Endothelial cell of umbilical vein (primary cell): ENCODE measurements at regions not wholly inside any gene's neighbourhood (a gene's known extent, or its start where the extent isn't known, plus 50 kb on each side); places are given as distances from the start of the nearest gene placed in this dataset.

Source experiments
- BruUV-seq: library from RNA; stranded (reverse); fragments of 400-500 nt; replicated peaks from 2 replicates; lab custom pipeline; 2021; lab: Mats Ljungman, UMichigan
- CTCF ChIA-PET: fragments of 300-600, 350-600 bp; sonication (Branson Sonifier 250); formaldehyde crosslinking; loops from one replicate; lab custom pipeline; 2021; ENCODE audit warnings: antibody characterized with exemption, inconsistent platforms; lab: Charles Lee
- POLR2A ChIA-PET: fragments of 300-600, 350-600 bp; sonication (Branson Sonifier 250); formaldehyde crosslinking; loops from one replicate; lab custom pipeline; 2021; ENCODE audit warnings: antibody characterized with exemption, inconsistent platforms; lab: Charles Lee
- DNase-seq: peaks from one replicate; pipeline ENCODE4 v3.0.0-alpha.2; 2011; ENCODE audit warnings: low read depth, low spot score
- FAIRE-seq: peaks from 2 replicates; lab custom pipeline; 2011; peaks lifted over from hg19 to GRCh38; lab: Jason Lieb, UNC
- H2AFZ ChIP-seq: 2 replicates; pipeline ENCODE4 v1.6.0; 2012; ENCODE audit warnings: low read depth, low read length, control low read depth, inconsistent platforms
- H3K27ac ChIP-seq: 2 replicates; pipeline ENCODE4 v1.5.1; 2011; ENCODE audit warnings: low read depth, mild to moderate bottlenecking, control low read depth, low read length, moderate library complexity; ENCODE audit not compliant: insufficient read depth
- H3K27me3 ChIP-seq, 2 experiments: 2 replicates each; pipeline versions ENCODE4 v1.6.0 to v1.6.1; 2011; ENCODE audit warnings: low read length in 2 of 2, mixed read lengths in 1 of 2; ENCODE audit not compliant: control insufficient read depth in 2 of 2, insufficient read depth in 2 of 2
- H3K36me3 ChIP-seq, 2 experiments: 2 replicates in 1 of 2; 3 replicates in 1 of 2; pipeline ENCODE4 v1.5.1; 2011; ENCODE audit warnings: low read length in 2 of 2, mild to moderate bottlenecking in 1 of 2, moderate library complexity in 1 of 2; ENCODE audit not compliant: control insufficient read depth in 2 of 2, insufficient read depth in 2 of 2; ENCODE audit errors: extremely low read depth in 1 of 2
- H3K4me1 ChIP-seq: 3 replicates; pipeline ENCODE4 v1.5.1; 2011; ENCODE audit warnings: mild to moderate bottlenecking, low read length; ENCODE audit not compliant: control insufficient read depth, insufficient read depth; ENCODE audit errors: extremely low read depth
- H3K4me2 ChIP-seq: 2 replicates; pipeline ENCODE4 v1.6.1; 2011; ENCODE audit warnings: low read length, control low read depth, mixed read lengths; ENCODE audit not compliant: insufficient read depth
- H3K4me3 ChIP-seq, 3 experiments: fragments of 200-600 bp in 1 of 3; sonication (generic), shearing (Covaris generic) in 1 of 3; replicated peaks in 1 of 3; 2 replicates each; pipeline ENCODE4 v1.5.1; 2011 to 2016; ENCODE audit warnings: control low read depth in 3 of 3, low read length in 3 of 3, mild to moderate bottlenecking in 2 of 3, inconsistent platforms in 1 of 3, low read depth in 1 of 3, moderate library complexity in 1 of 3; ENCODE audit not compliant: insufficient read depth in 1 of 3
- H3K79me2 ChIP-seq: 2 replicates; pipeline ENCODE4 v1.6.0; 2012; ENCODE audit warnings: low read length, inconsistent platforms; ENCODE audit not compliant: control insufficient read depth, insufficient read depth
- H3K9ac ChIP-seq: replicated peaks from 2 replicates; pipeline ENCODE3; 2011; ENCODE audit warnings: low read length, control low read depth; ENCODE audit not compliant: insufficient read depth; ENCODE audit errors: extremely low read depth
- H3K9me1 ChIP-seq: replicated peaks from 3 replicates; pipeline ENCODE4 v1.6.0; 2011; ENCODE audit warnings: mild to moderate bottlenecking, low read length; ENCODE audit not compliant: control insufficient read depth, insufficient read depth; ENCODE audit errors: extremely low read depth
- H3K9me3 ChIP-seq: replicated peaks from 2 replicates; pipeline ENCODE4 v1.5.1; 2012; ENCODE audit warnings: low read length, inconsistent platforms; ENCODE audit not compliant: control insufficient read depth, insufficient read depth
- H4K20me1 ChIP-seq: replicated peaks from 2 replicates; pipeline ENCODE3; 2011; ENCODE audit warnings: mild to moderate bottlenecking, low read length; ENCODE audit not compliant: control insufficient read depth, insufficient read depth; ENCODE audit errors: extremely low read depth
- EZH2 ChIP-seq: IDR thresholded peaks from 2 replicates; pipeline ENCODE4 v1.6.1; 2012; ENCODE audit warnings: borderline replicate concordance, low read depth, mild to moderate bottlenecking, moderate library complexity, low read length, inconsistent platforms; ENCODE audit not compliant: severe bottlenecking
- FOS ChIP-seq: IDR thresholded peaks from 2 replicates; pipeline ENCODE4 v1.6.1; 2011; ENCODE audit warnings: mild to moderate bottlenecking, low read length, moderate library complexity, borderline replicate concordance; ENCODE audit not compliant: insufficient read depth
- GATA2 ChIP-seq: IDR thresholded peaks from 2 replicates; pipeline ENCODE4 v1.7.0; 2011; ENCODE audit warnings: low read depth, mild to moderate bottlenecking, moderate library complexity, mixed read lengths, low read length; ENCODE audit not compliant: insufficient read length, insufficient read depth
- MYC ChIP-seq: IDR thresholded peaks from one replicate; pipeline ENCODE4 v1.6.1; 2011; ENCODE audit warnings: mild to moderate bottlenecking, low read depth, low read length
- POLR2A ChIP-seq: IDR thresholded peaks from 2 replicates; pipeline ENCODE4 v1.6.1; 2012; ENCODE audit warnings: low read depth, mild to moderate bottlenecking, control low read depth, low read length
- POLR2AphosphoS5 ChIP-seq: IDR thresholded peaks from 2 replicates; pipeline ENCODE4 v1.6.1; 2012; ENCODE audit warnings: low read depth, mild to moderate bottlenecking, control low read depth, low read length, moderate library complexity; ENCODE audit not compliant: insufficient read depth
- dilution Hi-C: fragments of 300-500 bp; cut with MboI; formaldehyde crosslinking; loops from one replicate; pipeline ENCODE4 v1.15.0; 2019; ENCODE audit warnings: low sequenced_read_pairs; ENCODE audit not compliant: extremely low pct_ligation_motif_present
- intact Hi-C: fragments of 100-400 bp; cut with micrococcal nuclease; formaldehyde crosslinking; loops from one replicate; pipeline ENCODE4 v1.10.0; 2022
- TF ChIP-seq, protein P1 (sequence below), 2 donors: IDR thresholded peaks; 1 replicate in 1 of 2; 2 replicates in 1 of 2; pipeline ENCODE4 v1.5.1; 2011; ENCODE audit warnings: low read length in 2 of 2, mild to moderate bottlenecking in 2 of 2, moderate library complexity in 2 of 2, control low read depth in 1 of 2, inconsistent platforms in 1 of 2, low read depth in 1 of 2; ENCODE audit not compliant: insufficient read depth in 1 of 2; ENCODE audit errors: extremely low read depth in 1 of 2
- TF ChIP-seq, protein P2 (sequence below): IDR thresholded peaks from 2 replicates; pipeline ENCODE4 v1.6.1; 2011; ENCODE audit not compliant: insufficient read depth, insufficient read length

DNA sequence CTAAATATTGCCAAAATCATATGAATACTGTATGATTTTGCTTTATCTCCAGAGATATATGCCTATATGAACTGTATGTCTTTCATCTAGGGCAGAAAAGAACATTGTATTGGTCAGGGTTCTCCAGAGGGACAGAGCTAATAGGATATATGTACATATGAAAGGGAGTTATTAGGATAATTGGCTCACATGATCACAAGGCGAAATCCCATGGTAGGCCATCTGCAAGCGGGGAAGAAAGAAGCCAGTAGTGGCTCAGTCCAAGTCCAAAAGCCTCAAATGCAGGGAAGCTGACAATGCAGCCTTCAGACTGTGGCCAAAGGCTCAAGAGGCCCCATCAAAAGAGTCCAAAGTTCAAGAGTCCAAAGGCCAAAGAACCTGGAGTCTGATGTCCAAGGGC, 209.9 kb downstream of the RNF144A start:
- POLR2A ChIA-PET: no interaction called here
- no peak for DNase-seq
- Histone ChIP-seq H3K9ac (no peak overlapping the region), H3K27me3 (no peaks in the 10 kb centered on the region), H3K9me1 (no peaks in the 10 kb centered on the region), H4K20me1 (no peaks in the 10 kb centered on the region), H3K27ac (no peak overlapping the region), H3K4me2 (no peak overlapping the region), H2AFZ (no peak overlapping the region), H3K9me3 (no peaks in the 10 kb centered on the region), H3K36me3 (no peaks in the 10 kb centered on the region), H3K4me1 (no peaks in the 10 kb centered on the region), H3K79me2 (no peaks in the 10 kb centered on the region), H3K4me3 (no peak overlapping the region)
- TF ChIP-seq GATA2 (no peak), POLR2A (no peak), EZH2 (no peak), MYC (no peak), FOS (no peak), POLR2AphosphoS5 (no peak)
- TF ChIP-seq, protein P1, sequence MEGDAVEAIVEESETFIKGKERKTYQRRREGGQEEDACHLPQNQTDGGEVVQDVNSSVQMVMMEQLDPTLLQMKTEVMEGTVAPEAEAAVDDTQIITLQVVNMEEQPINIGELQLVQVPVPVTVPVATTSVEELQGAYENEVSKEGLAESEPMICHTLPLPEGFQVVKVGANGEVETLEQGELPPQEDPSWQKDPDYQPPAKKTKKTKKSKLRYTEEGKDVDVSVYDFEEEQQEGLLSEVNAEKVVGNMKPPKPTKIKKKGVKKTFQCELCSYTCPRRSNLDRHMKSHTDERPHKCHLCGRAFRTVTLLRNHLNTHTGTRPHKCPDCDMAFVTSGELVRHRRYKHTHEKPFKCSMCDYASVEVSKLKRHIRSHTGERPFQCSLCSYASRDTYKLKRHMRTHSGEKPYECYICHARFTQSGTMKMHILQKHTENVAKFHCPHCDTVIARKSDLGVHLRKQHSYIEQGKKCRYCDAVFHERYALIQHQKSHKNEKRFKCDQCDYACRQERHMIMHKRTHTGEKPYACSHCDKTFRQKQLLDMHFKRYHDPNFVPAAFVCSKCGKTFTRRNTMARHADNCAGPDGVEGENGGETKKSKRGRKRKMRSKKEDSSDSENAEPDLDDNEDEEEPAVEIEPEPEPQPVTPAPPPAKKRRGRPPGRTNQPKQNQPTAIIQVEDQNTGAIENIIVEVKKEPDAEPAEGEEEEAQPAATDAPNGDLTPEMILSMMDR (IDR thresholded peaks at IDR 0.05; ENCODE audit: extremely low read depth in 1 of 2, insufficient read depth in 1 of 2, low read depth in 1 of 2, low read length in 2 of 2): no peak
- TF ChIP-seq, protein P2, sequence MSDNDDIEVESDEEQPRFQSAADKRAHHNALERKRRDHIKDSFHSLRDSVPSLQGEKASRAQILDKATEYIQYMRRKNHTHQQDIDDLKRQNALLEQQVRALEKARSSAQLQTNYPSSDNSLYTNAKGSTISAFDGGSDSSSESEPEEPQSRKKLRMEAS: no peak
- no TSS peak for BruUV-seq
- dilution Hi-C loops (no loop called here), intact Hi-C loops (no loop called here)
- FAIRE-seq: no peak
- CTCF ChIA-PET: no interaction called here
